Mesothelial cell of epicardium (in vitro differentiated cells): ENCODE measurements at regions not wholly inside any gene's neighbourhood (a gene's known extent, or its start where the extent isn't known, plus 50 kb on each side); places are given as distances from the start of the nearest gene placed in this dataset.

Source experiments
- DNase-seq, 2 experiments: peaks; one replicate each; pipeline ENCODE4 v3.0.0; 2021; ENCODE audit warnings: low spot score in 2 of 2; ENCODE audit not compliant: unreplicated experiment in 2 of 2
- H3K27ac Mint-ChIP-seq: 2 replicates; pipeline ENCODE4 v1.8.0; 2021; ENCODE audit warnings: mixed read lengths
- H3K27me3 Mint-ChIP-seq: 2 replicates; pipeline ENCODE4 v1.8.0; 2021; ENCODE audit warnings: low read depth, mixed read lengths
- H3K36me3 Mint-ChIP-seq: 2 replicates; pipeline ENCODE4 v1.8.0; 2021; ENCODE audit warnings: mixed read lengths
- H3K4me1 Mint-ChIP-seq: 2 replicates; pipeline ENCODE4 v1.8.0; 2021; ENCODE audit warnings: mixed read lengths
- H3K4me3 Mint-ChIP-seq: 2 replicates; pipeline ENCODE4 v1.8.0; 2021; ENCODE audit warnings: mild to moderate bottlenecking, moderate library complexity, mixed read lengths
- H3K9me3 Mint-ChIP-seq: 2 replicates; pipeline ENCODE4 v1.8.0; 2021; ENCODE audit warnings: mixed read lengths
- TF ChIP-seq, protein P1 (sequence below): fragments of 200-600 bp; sonication (generic); IDR thresholded peaks from one replicate; pipeline ENCODE4 v1.5.0; 2021; ENCODE audit warnings: antibody characterized with exemption; ENCODE audit not compliant: unreplicated experiment

DNA sequence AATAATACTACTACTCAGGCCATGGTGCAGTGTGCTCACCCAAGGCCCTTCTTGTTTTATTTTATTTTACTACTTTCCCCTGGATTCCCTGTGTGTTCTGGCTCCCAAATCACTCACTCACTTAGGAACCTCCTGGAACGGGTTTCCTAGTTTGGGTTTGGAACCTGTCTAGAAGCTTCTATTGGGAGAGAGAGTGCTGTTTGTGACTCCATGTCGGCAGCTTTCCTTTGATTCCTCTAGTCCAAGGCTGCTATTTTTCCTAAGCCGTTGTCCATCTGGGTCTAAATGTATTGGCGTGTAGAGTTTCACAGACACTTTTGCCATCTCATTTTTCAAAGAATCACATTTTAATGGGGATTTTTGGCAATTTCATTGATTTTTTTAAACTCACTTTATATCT lies 70.8 kb downstream of the FOXA2 start:
- DNase-seq, result no peak
- TF ChIP-seq, protein P1, sequence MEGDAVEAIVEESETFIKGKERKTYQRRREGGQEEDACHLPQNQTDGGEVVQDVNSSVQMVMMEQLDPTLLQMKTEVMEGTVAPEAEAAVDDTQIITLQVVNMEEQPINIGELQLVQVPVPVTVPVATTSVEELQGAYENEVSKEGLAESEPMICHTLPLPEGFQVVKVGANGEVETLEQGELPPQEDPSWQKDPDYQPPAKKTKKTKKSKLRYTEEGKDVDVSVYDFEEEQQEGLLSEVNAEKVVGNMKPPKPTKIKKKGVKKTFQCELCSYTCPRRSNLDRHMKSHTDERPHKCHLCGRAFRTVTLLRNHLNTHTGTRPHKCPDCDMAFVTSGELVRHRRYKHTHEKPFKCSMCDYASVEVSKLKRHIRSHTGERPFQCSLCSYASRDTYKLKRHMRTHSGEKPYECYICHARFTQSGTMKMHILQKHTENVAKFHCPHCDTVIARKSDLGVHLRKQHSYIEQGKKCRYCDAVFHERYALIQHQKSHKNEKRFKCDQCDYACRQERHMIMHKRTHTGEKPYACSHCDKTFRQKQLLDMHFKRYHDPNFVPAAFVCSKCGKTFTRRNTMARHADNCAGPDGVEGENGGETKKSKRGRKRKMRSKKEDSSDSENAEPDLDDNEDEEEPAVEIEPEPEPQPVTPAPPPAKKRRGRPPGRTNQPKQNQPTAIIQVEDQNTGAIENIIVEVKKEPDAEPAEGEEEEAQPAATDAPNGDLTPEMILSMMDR, result no peak
- no peak overlapping the region for H3K27ac Mint-ChIP-seq
- no peaks in the 10 kb centered on the region for H3K36me3 Mint-ChIP-seq
- H3K9me3 Mint-ChIP-seq, result no peaks in the 10 kb centered on the region
- H3K4me1 Mint-ChIP-seq, result peaks cover 8% of the 10 kb centered on the region
- H3K27me3 Mint-ChIP-seq, result peaks cover 25% of the 10 kb centered on the region
- H3K4me3 Mint-ChIP-seq, result no peak overlapping the region

DNA sequence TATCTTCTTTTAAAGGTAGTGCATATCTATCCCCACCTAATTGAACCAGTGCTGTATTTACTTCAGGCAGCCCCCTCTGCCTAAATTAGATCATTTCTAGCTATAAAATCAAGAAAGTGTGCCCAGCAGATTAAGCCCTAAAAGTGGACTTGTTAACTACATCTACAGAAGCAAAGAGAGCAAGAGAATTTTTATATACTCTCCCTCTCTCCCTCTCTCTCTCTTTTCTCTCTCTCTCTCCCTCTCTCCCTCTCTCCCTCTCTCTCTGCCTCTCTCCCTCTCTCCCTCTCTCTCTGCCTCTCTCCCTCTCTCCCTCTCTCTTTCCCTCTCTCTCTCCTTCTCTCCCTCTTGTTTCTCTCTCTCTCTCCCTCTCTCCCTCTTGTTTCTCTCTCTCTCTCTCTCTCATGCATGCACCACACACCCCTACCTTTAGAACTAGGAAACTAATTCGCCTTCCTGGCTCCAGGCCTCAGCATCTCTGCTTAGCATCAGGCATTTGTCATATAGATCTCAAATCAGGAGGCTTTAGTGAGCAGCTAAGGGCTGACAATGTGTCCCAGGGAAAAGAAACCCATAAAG lies 71.4 kb downstream of the FOXA2 start:
- H3K27me3 Mint-ChIP-seq, result peaks cover 26% of the 10 kb centered on the region
- no peak for DNase-seq
- TF ChIP-seq, protein P1, result no peak
- no peaks in the 10 kb centered on the region for H3K36me3 Mint-ChIP-seq
- peaks cover 8% of the 10 kb centered on the region for H3K4me1 Mint-ChIP-seq
- no peak overlapping the region for H3K4me3 Mint-ChIP-seq
- H3K27ac Mint-ChIP-seq, result no peak overlapping the region
- no peaks in the 10 kb centered on the region for H3K9me3 Mint-ChIP-seq

DNA sequence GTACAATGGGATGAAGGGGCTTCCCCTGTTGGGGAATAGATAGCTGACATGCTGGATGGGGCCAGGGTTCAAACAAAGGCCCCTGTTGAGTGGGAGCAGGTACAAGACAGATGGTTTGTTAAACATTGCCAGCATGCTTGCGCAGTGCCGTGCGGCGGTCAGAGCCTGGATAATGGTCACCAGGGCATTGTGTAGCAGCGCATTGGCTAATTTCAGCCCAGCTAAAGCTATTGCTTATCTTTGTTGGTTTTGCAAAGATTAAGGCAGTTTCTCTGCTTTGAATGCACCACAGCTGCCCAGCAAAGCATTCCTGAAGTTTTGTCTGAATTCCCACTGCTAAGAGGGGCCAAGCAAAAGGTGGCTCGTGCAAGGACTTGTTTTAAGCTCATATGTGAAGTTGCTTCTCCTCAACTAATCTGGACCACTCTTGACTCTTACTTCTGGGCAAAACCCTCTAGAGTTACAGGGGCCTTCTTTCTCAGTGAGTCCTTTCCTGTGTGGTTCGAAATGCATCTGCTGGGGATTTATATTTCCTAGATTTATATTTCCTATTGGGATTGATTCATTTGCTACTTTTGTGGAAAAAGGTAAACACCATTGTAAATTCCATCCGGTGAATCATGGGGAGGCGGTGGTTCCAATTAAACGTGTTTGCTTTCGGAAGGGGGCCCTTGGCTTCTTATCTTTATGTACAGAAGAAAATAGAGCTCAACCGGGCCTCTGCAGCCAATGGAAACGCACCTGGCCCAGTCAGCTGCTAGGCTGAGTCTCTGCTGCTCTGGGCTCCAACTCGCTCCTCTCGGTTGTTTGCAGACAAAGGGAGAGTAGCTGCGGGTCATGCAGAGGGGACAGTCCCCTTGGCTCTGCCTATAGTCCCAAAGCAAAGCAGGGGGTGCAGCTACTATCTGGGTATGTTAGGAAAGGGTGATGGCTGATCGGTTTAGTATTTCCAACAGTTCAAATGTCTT lies 72.1 kb downstream of the FOXA2 start:
- TF ChIP-seq, protein P1, result no peak
- H3K27me3 Mint-ChIP-seq, result peaks cover 33% of the 10 kb centered on the region
- no peak overlapping the region for H3K4me3 Mint-ChIP-seq
- H3K36me3 Mint-ChIP-seq, result no peaks in the 10 kb centered on the region
- H3K4me1 Mint-ChIP-seq, result peaks cover 8% of the 10 kb centered on the region
- H3K27ac Mint-ChIP-seq, result no peak overlapping the region
- H3K9me3 Mint-ChIP-seq, result no peaks in the 10 kb centered on the region
- no peak for DNase-seq

DNA sequence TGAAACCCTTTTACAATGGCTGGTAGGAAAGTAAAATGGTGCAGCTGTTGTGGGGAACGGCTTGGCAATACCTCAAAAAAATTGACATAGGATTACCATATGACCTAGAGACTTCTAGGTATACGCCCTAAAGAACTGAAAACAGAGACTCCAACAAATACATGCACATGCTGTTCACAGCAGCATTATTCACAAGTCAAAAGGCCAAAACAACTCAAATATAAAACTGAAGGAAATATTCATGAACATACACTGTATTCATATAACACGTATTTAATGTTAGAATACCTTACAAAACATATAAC lies 74.6 kb downstream of the FOXA2 start:
- Mint-ChIP-seq H3K4me3 (no peak overlapping the region), H3K36me3 (no peaks in the 10 kb centered on the region), H3K27ac (no peak overlapping the region), H3K9me3 (no peaks in the 10 kb centered on the region), H3K27me3 (peaks cover 37% of the 10 kb centered on the region), H3K4me1 (peaks cover 8% of the 10 kb centered on the region)
- TF ChIP-seq, protein P1, result no peak
- DNase-seq, result no peak

DNA sequence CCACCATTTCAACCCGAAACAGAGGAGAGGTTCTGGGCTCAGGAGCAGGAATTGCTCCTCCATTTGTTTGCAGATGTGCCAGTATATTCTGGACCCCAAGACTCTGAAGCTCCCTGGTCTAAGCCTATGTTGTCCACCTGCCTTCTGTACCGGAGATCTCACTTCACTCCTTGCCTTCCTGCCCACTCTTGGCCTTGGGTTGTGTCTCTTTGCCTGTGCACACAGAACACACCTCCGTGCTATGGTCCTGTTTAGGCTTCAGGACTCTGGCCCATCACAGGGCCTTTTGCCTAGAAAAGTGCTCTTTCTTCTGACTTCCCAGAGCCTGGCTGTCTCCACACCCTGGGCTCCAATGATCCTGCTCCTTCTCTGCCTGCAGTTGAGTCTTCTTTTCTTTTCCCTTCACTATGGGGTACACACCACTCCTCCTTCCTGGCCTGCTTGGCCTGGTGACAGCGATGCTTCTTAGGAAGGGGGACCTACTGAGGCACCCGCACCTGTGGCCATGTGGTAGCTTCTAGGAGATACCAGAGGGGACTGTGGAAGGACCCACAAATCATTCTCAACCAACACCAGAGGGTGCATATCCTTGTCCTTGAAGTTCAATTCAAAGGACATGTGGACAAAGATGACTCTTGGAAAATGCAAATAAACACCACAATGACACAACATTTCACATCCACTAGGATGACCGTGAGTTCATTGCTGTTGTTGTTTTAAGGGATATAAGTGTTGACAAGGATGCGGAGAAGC lies 75.1 kb downstream of the FOXA2 start:
- Mint-ChIP-seq H3K4me1 (peaks cover 8% of the 10 kb centered on the region), H3K36me3 (no peaks in the 10 kb centered on the region), H3K27ac (no peak overlapping the region), H3K27me3 (peaks cover 42% of the 10 kb centered on the region), H3K9me3 (no peaks in the 10 kb centered on the region), H3K4me3 (no peak overlapping the region)
- no peak for DNase-seq
- TF ChIP-seq, protein P1, result no peak
